ENCODE measurements at regions not wholly inside any gene's neighbourhood (a gene's known extent, or its start where the extent isn't known, plus 50 kb on each side); places are given as distances from the start of the nearest gene placed in this dataset.

- intact Hi-C loops (cut with DNase I) = no loop called here
- no peaks in the 10 kb centered on the region for H3K9me3 ChIP-seq
- H3K36me3 ChIP-seq = no peaks in the 10 kb centered on the region
- no peak overlapping the region for H3K27ac ChIP-seq
- no peak for ATAC-seq
- H3K4me1 ChIP-seq = no peaks in the 10 kb centered on the region
- DNase-seq = no peak
- H3K27me3 ChIP-seq = no peaks in the 10 kb centered on the region
- WGBS, 4 donors = 96 to 98% (median 97%) methylated on average over 9 of the region's 9 CpGs
- H3K4me3 ChIP-seq = no peak overlapping the region
- TF ChIP-seq POLR2A (IDR thresholded peaks at IDR 0.05) (no peak), CTCF (IDR thresholded peaks at IDR 0.05) (no peak)
Observed at GRCh38 chr2:142827170-142827569, 50.3 kb upstream of the KYNU start.

GRCh38 chr2:142825861-142826260 lies 51.6 kb upstream of the KYNU start:
- Histone ChIP-seq H3K27me3 (no peaks in the 10 kb centered on the region), H3K4me1 (no peaks in the 10 kb centered on the region), H3K4me3 (no peak overlapping the region), H3K36me3 (no peaks in the 10 kb centered on the region), H3K9me3 (no peaks in the 10 kb centered on the region), H3K27ac (no peak overlapping the region)
- DNase-seq (no peak), ATAC-seq (no peak)
- TF ChIP-seq CTCF (IDR thresholded peaks at IDR 0.05) (no peak), POLR2A (IDR thresholded peaks at IDR 0.05) (no peak)
- 45 to 57% (median 49%) methylated on average over 2 of the region's 2 CpGs for WGBS, 4 donors
- intact Hi-C loops (cut with DNase I) = no loop called here

- no peak for DNase-seq
- no peaks in the 10 kb centered on the region for H3K9me3 ChIP-seq
- no peak overlapping the region for H3K4me3 ChIP-seq
- H3K27me3 ChIP-seq = no peaks in the 10 kb centered on the region
- TF ChIP-seq CTCF (IDR thresholded peaks at IDR 0.05) (no peak), POLR2A (IDR thresholded peaks at IDR 0.05) (no peak)
- no peaks in the 10 kb centered on the region for H3K36me3 ChIP-seq
- H3K4me1 ChIP-seq = no peaks in the 10 kb centered on the region
- no peak for ATAC-seq
- intact Hi-C loops (cut with DNase I) = no loop called here
- 45 to 91% (median 88%) methylated on average over 1 of the region's 1 CpG for WGBS, 4 donors
- H3K27ac ChIP-seq = no peak overlapping the region
Observed at GRCh38 chr2:142824756-142825155, 52.7 kb upstream of the KYNU start.

- Histone ChIP-seq H3K9me3 (no peaks in the 10 kb centered on the region), H3K4me3 (no peak overlapping the region), H3K27ac (no peak overlapping the region), H3K27me3 (no peaks in the 10 kb centered on the region), H3K36me3 (no peaks in the 10 kb centered on the region), H3K4me1 (no peaks in the 10 kb centered on the region)
- WGBS, 4 donors = 56 to 61% (median 60%) methylated on average over 3 of the region's 3 CpGs
- no peak for DNase-seq
- no peak for TF ChIP-seq POLR2A (IDR thresholded peaks at IDR 0.05)
- TF ChIP-seq CTCF (IDR thresholded peaks at IDR 0.05) = no peak
- intact Hi-C loops (cut with DNase I) = no loop called here
- no peak for ATAC-seq
Observed at GRCh38 chr2:142822190-142822589, 55.3 kb upstream of the KYNU start.
